ENCODE measurements at regions not wholly inside any gene's neighbourhood (a gene's known extent, or its start where the extent isn't known, plus 50 kb on each side); places are given as distances from the start of the nearest gene placed in this dataset.
"Not testable (repeated sequence)": the region's sequence is repeated elsewhere in the genome, so short reads cannot be mapped to it uniquely, and the experiment has no call there.

GRCh38 chr16:35102780-35103403, 1643.5 kb downstream of the TP53TG3F start:
- ChIA-PET CTCF (no interaction called here), POLR2A (no interaction called here)
- Histone ChIP-seq H3K9me3 (ENCODE audit: control extremely low read depth in 1 of 3, control insufficient read depth in 2 of 3, insufficient read depth in 1 of 3, low read length in 2 of 3) (peaks cover 0 to 17% (median 0%) of the 10 kb centered on the region in 3 donors), H3K4me3 (ENCODE audit: control extremely low read depth in 1 of 5, extremely low read depth in 1 of 5, insufficient read depth in 1 of 5, low read depth in 2 of 5, low read length in 4 of 5) (no peak overlapping the region), H3K36me3 (replicated peaks in 1 of 2; ENCODE audit: control extremely low read depth in 1 of 2, control insufficient read depth in 1 of 2, extremely low read depth in 1 of 2, insufficient read depth in 2 of 2, low read length in 1 of 2) (no peaks in the 10 kb centered on the region), H2AFZ (ENCODE audit: insufficient read depth, low read depth, low read length, poor library complexity, severe bottlenecking) (no peak overlapping the region), H3K27me3 (replicated peaks in 1 of 4; ENCODE audit: control extremely low read depth in 1 of 4, control insufficient read depth in 3 of 4, insufficient read depth in 4 of 4, low read length in 3 of 4) (no peaks in the 10 kb centered on the region), H3K4me1 (ENCODE audit: control insufficient read depth in 2 of 2, insufficient read depth in 2 of 2, low read length in 2 of 2) (no peaks in the 10 kb centered on the region), H3K79me2 (ENCODE audit: control insufficient read depth, insufficient read depth, low read length) (no peaks in the 10 kb centered on the region), H3K9ac (ENCODE audit: low read length) (no peak overlapping the region), H4K20me1 (ENCODE audit: control insufficient read depth, insufficient read depth, low read length, poor library complexity, severe bottlenecking) (no peaks in the 10 kb centered on the region), H3K4me2 (replicated peaks; ENCODE audit: low read depth, low read length, poor library complexity, severe bottlenecking) (no peak overlapping the region), H3K27ac (ENCODE audit: low read length in 2 of 2) (no peak overlapping the region)
- Mint-ChIP-seq H3K9me3 (ENCODE audit: insufficient read depth) (peaks cover 8% of the 10 kb centered on the region), H3K4me1 (no peaks in the 10 kb centered on the region), H3K27ac (no peak overlapping the region), H3K27me3 (no peaks in the 10 kb centered on the region), H3K4me3 (no peak overlapping the region)
- TF ChIP-seq EZH2 (IDR thresholded peaks at IDR 0.05; ENCODE audit: borderline replicate concordance, insufficient read depth, low read depth, low read length, poor library complexity, severe bottlenecking): no peak
- no peak for TF ChIP-seq CTCF (IDR thresholded peaks at IDR 0.05)
- intact Hi-C loops (cut with micrococcal nuclease): no loop called here
- ATAC-seq (ENCODE audit: low read depth) (no peak), DNase-seq (no peak)
- 30% methylated on average over 3 of the region's 6 CpGs for WGBS (ENCODE audit: insufficient coverage)

GRCh38 chr16:35111772-35112171, 1652.4 kb downstream of the TP53TG3F start:
- H3K4me2 ChIP-seq (replicated peaks; ENCODE audit: low read depth, low read length, poor library complexity, severe bottlenecking); H4K20me1 ChIP-seq (ENCODE audit: control insufficient read depth, insufficient read depth, low read length, poor library complexity, severe bottlenecking); H3K4me1 ChIP-seq (ENCODE audit: control insufficient read depth in 2 of 2, insufficient read depth in 2 of 2, low read length in 2 of 2); H3K4me1 Mint-ChIP-seq; H2AFZ ChIP-seq (ENCODE audit: insufficient read depth, low read depth, low read length, poor library complexity, severe bottlenecking); intact Hi-C loops (cut with micrococcal nuclease); H3K27me3 Mint-ChIP-seq; CTCF ChIA-PET; POLR2A ChIA-PET; DNase-seq; H3K79me2 ChIP-seq (ENCODE audit: control insufficient read depth, insufficient read depth, low read length); ATAC-seq (ENCODE audit: low read depth); H3K27ac Mint-ChIP-seq; H3K9ac ChIP-seq (ENCODE audit: low read length); H3K9me3 Mint-ChIP-seq (ENCODE audit: insufficient read depth); H3K4me3 ChIP-seq (ENCODE audit: control extremely low read depth in 1 of 5, extremely low read depth in 1 of 5, insufficient read depth in 1 of 5, low read depth in 2 of 5, low read length in 4 of 5); H3K9me3 ChIP-seq (ENCODE audit: control extremely low read depth in 1 of 3, control insufficient read depth in 2 of 3, insufficient read depth in 1 of 3, low read length in 2 of 3); H3K27ac ChIP-seq (ENCODE audit: low read length in 2 of 2); H3K27me3 ChIP-seq (replicated peaks in 1 of 4; ENCODE audit: control extremely low read depth in 1 of 4, control insufficient read depth in 3 of 4, insufficient read depth in 4 of 4, low read length in 3 of 4); H3K4me3 Mint-ChIP-seq; H3K36me3 ChIP-seq (replicated peaks in 1 of 2; ENCODE audit: control extremely low read depth in 1 of 2, control insufficient read depth in 1 of 2, extremely low read depth in 1 of 2, insufficient read depth in 2 of 2, low read length in 1 of 2): not testable (repeated sequence)
- no CpG with 5 or more reads among the region's 4 CpGs for WGBS (ENCODE audit: insufficient coverage)

Data from B cell (primary cell).